ENCODE measurements at regions not wholly inside any gene's neighbourhood (a gene's known extent, or its start where the extent isn't known, plus 50 kb on each side); places are given as distances from the start of the nearest gene placed in this dataset.

DNA sequence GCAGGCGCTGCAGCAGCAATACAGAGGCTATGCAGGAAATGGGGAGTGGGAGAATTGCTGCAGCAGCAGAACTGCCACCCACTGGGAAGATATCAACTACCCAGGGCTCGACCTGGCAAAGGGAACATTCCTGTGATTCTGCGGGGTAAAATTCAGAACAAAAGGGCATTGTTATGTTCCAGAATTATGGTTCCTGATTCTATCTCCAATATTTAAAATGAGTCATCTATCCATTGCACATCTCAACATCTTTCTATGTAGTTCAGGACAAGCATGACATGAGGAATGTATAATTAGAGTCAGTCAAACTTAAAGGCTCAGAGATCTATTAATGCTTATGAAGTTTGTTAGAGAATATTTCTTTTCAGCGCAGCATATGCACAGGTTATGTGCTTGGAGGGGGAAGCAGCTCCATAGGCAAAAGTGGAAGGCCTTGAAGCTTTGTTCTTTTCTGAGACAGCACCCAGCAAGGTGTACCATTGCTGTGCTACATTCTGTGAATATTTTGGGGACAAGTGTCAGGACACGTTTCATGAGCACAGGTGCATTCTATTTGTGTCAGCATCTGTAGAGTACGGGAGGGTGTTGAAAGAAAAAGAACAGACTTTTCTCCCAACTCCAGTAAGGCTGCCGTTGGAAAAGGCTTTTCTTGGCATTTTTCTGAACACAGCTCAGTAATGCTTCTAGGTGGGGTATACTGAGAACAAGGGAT, 395.6 kb upstream of the MPDZ start:
- no peak overlapping the region for H3K27ac ChIP-seq (ENCODE audit: low read depth, low read length)
- no peaks in the 10 kb centered on the region for H3K4me1 ChIP-seq (ENCODE audit: control insufficient read depth, insufficient read depth, low read length)
- H3K36me3 ChIP-seq (ENCODE audit: control insufficient read depth, insufficient read depth, low read length), result no peaks in the 10 kb centered on the region
- WGBS (ENCODE audit: insufficient coverage), result 100% methylated on average over 1 of the region's 7 CpGs
- no peaks in the 10 kb centered on the region for H3K27me3 ChIP-seq (ENCODE audit: control insufficient read depth, insufficient read depth, low read length)
- no peak overlapping the region for H3K4me3 ChIP-seq (ENCODE audit: low read depth, low read length)
- H3K9me3 ChIP-seq (ENCODE audit: control insufficient read depth, insufficient read depth, low read length), result no peaks in the 10 kb centered on the region
- DNase-seq (ENCODE audit: low read depth in 4 of 6, low spot score in 6 of 6), result no peak

- no peak for DNase-seq (ENCODE audit: low read depth in 4 of 6, low spot score in 6 of 6)
- H3K27ac ChIP-seq (ENCODE audit: low read depth, low read length), result no peak overlapping the region
- no CpG with 5 or more reads among the region's 3 CpGs for WGBS (ENCODE audit: insufficient coverage)
- H3K36me3 ChIP-seq (ENCODE audit: control insufficient read depth, insufficient read depth, low read length), result no peaks in the 10 kb centered on the region
- no peaks in the 10 kb centered on the region for H3K4me1 ChIP-seq (ENCODE audit: control insufficient read depth, insufficient read depth, low read length)
- no peak overlapping the region for H3K4me3 ChIP-seq (ENCODE audit: low read depth, low read length)
- no peaks in the 10 kb centered on the region for H3K27me3 ChIP-seq (ENCODE audit: control insufficient read depth, insufficient read depth, low read length)
- H3K9me3 ChIP-seq (ENCODE audit: control insufficient read depth, insufficient read depth, low read length), result no peaks in the 10 kb centered on the region
Observed at GRCh38 chr9:13673348-13673747, 393.9 kb upstream of the MPDZ start.

- WGBS (ENCODE audit: insufficient coverage), result 93% methylated on average over 4 of the region's 4 CpGs
Observed at GRCh38 chr9:13665418-13666066, 386.1 kb upstream of the MPDZ start.

GRCh38 chr9:13661014-13661413, 381.5 kb upstream of the MPDZ start:
- 100% methylated on average over 2 of the region's 3 CpGs for WGBS (ENCODE audit: insufficient coverage)
- no peak for DNase-seq (ENCODE audit: low read depth in 4 of 6, low spot score in 6 of 6)
- peaks cover 2% of the 10 kb centered on the region for H3K9me3 ChIP-seq (ENCODE audit: control insufficient read depth, insufficient read depth, low read length)
- H3K4me3 ChIP-seq (ENCODE audit: low read depth, low read length), result no peak overlapping the region
- no peak overlapping the region for H3K27ac ChIP-seq (ENCODE audit: low read depth, low read length)
- H3K4me1 ChIP-seq (ENCODE audit: control insufficient read depth, insufficient read depth, low read length), result no peaks in the 10 kb centered on the region
- no peaks in the 10 kb centered on the region for H3K36me3 ChIP-seq (ENCODE audit: control insufficient read depth, insufficient read depth, low read length)
- H3K27me3 ChIP-seq (ENCODE audit: control insufficient read depth, insufficient read depth, low read length), result no peaks in the 10 kb centered on the region

More at GRCh38 chr9:13665418-13666066, 386.1 kb upstream of the MPDZ start:
- H3K27ac ChIP-seq (ENCODE audit: low read depth, low read length), result no peak overlapping the region
- H3K27me3 ChIP-seq (ENCODE audit: control insufficient read depth, insufficient read depth, low read length), result no peaks in the 10 kb centered on the region
- no peaks in the 10 kb centered on the region for H3K36me3 ChIP-seq (ENCODE audit: control insufficient read depth, insufficient read depth, low read length)
- H3K4me3 ChIP-seq (ENCODE audit: low read depth, low read length), result no peak overlapping the region
- no peaks in the 10 kb centered on the region for H3K4me1 ChIP-seq (ENCODE audit: control insufficient read depth, insufficient read depth, low read length)
- no peak for DNase-seq (ENCODE audit: low read depth in 4 of 6, low spot score in 6 of 6)
- H3K9me3 ChIP-seq (ENCODE audit: control insufficient read depth, insufficient read depth, low read length), result peaks cover 2% of the 10 kb centered on the region

- DNase-seq (ENCODE audit: low read depth in 4 of 6, low spot score in 6 of 6), result no peak
Observed at GRCh38 chr9:13651969-13652663, 372.6 kb upstream of the MPDZ start.

DNA sequence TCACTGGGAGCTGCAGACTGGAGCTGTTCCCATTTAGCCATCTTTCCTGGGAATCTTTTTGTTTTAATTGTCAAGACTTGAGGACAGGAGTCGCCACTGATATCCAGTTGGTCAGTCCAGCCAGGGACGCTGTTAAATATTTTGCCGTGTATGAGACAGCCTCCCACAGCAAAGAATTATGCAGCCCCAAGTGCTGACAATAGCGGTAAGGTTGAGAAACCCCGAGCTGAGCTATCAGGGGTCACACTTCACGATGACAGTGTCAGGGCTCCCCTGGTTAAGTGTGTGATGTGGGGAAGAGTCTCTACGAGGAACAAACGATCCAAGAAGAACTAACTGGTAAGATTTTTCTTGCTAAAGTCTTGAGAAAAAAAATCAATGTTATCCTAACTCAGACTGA, 372.0 kb upstream of the MPDZ start:
- Histone ChIP-seq H3K36me3 (ENCODE audit: control insufficient read depth, insufficient read depth, low read length) (no peaks in the 10 kb centered on the region), H3K27me3 (ENCODE audit: control insufficient read depth, insufficient read depth, low read length) (no peaks in the 10 kb centered on the region)
- WGBS (ENCODE audit: insufficient coverage), result 73% methylated on average over 5 of the region's 8 CpGs

More at GRCh38 chr9:13651969-13652663, 372.6 kb upstream of the MPDZ start:
- H3K27ac ChIP-seq (ENCODE audit: low read depth, low read length), result no peak overlapping the region
- no peaks in the 10 kb centered on the region for H3K36me3 ChIP-seq (ENCODE audit: control insufficient read depth, insufficient read depth, low read length)
- no peaks in the 10 kb centered on the region for H3K4me1 ChIP-seq (ENCODE audit: control insufficient read depth, insufficient read depth, low read length)
- no peak overlapping the region for H3K4me3 ChIP-seq (ENCODE audit: low read depth, low read length)
- H3K27me3 ChIP-seq (ENCODE audit: control insufficient read depth, insufficient read depth, low read length), result no peaks in the 10 kb centered on the region
- 51% methylated on average over 3 of the region's 6 CpGs for WGBS (ENCODE audit: insufficient coverage)
- peaks cover 7% of the 10 kb centered on the region for H3K9me3 ChIP-seq (ENCODE audit: control insufficient read depth, insufficient read depth, low read length)

GRCh38 chr9:13648676-13649075, 369.2 kb upstream of the MPDZ start:
- Histone ChIP-seq H3K27ac (ENCODE audit: low read depth, low read length) (no peak overlapping the region), H3K4me1 (ENCODE audit: control insufficient read depth, insufficient read depth, low read length) (no peaks in the 10 kb centered on the region), H3K4me3 (ENCODE audit: low read depth, low read length) (no peak overlapping the region), H3K27me3 (ENCODE audit: control insufficient read depth, insufficient read depth, low read length) (no peaks in the 10 kb centered on the region), H3K9me3 (ENCODE audit: control insufficient read depth, insufficient read depth, low read length) (peaks cover 7% of the 10 kb centered on the region), H3K36me3 (ENCODE audit: control insufficient read depth, insufficient read depth, low read length) (no peaks in the 10 kb centered on the region)
- WGBS (ENCODE audit: insufficient coverage), result 100% methylated on average over 1 of the region's 3 CpGs
- no peak for DNase-seq (ENCODE audit: low read depth in 4 of 6, low spot score in 6 of 6)

More for the DNA sequence above, 372.0 kb upstream of the MPDZ start:
- no peaks in the 10 kb centered on the region for H3K4me1 ChIP-seq (ENCODE audit: control insufficient read depth, insufficient read depth, low read length)
- no peak overlapping the region for H3K4me3 ChIP-seq (ENCODE audit: low read depth, low read length)
- DNase-seq (ENCODE audit: low read depth in 4 of 6, low spot score in 6 of 6), result no peak
- H3K9me3 ChIP-seq (ENCODE audit: control insufficient read depth, insufficient read depth, low read length), result peaks cover 7% of the 10 kb centered on the region
- no peak overlapping the region for H3K27ac ChIP-seq (ENCODE audit: low read depth, low read length)

- Histone ChIP-seq H3K27me3 (ENCODE audit: control insufficient read depth, insufficient read depth, low read length) (no peaks in the 10 kb centered on the region), H3K4me1 (ENCODE audit: control insufficient read depth, insufficient read depth, low read length) (no peaks in the 10 kb centered on the region), H3K4me3 (ENCODE audit: low read depth, low read length) (no peak overlapping the region), H3K36me3 (ENCODE audit: control insufficient read depth, insufficient read depth, low read length) (no peaks in the 10 kb centered on the region), H3K9me3 (ENCODE audit: control insufficient read depth, insufficient read depth, low read length) (peaks cover 7% of the 10 kb centered on the region), H3K27ac (ENCODE audit: low read depth, low read length) (no peak overlapping the region)
- DNase-seq (ENCODE audit: low read depth in 4 of 6, low spot score in 6 of 6), result no peak
Observed at GRCh38 chr9:13648068-13648467, 368.6 kb upstream of the MPDZ start.

DNA sequence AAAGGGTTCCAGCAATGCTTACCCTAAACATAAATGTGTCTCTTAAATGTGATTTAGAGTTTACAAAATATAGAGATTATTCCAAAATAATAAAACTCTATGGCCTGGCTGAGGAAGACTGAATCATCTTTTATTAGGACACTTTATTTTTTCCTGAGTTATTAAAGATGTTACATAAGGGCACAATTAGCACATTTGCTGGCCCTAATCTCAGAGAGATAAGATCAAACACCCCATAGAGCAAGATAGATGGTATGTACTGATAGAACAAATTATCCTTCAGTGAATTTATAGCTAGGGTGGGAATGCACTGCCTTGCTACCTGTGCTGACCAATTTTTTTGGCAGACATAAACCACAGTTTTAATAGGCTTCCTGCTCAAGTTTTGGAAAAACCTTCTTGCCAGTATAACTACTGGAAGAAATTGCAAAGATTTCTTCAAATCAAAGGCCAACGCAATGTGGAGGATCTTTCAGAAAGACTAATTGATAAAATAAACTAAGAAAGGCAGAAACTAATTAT, 367.1 kb upstream of the MPDZ start:
- Histone ChIP-seq H3K4me3 (ENCODE audit: low read depth, low read length) (no peak overlapping the region), H3K9me3 (ENCODE audit: control insufficient read depth, insufficient read depth, low read length) (peaks cover 7% of the 10 kb centered on the region), H3K27ac (ENCODE audit: low read depth, low read length) (no peak overlapping the region), H3K4me1 (ENCODE audit: control insufficient read depth, insufficient read depth, low read length) (no peaks in the 10 kb centered on the region), H3K36me3 (ENCODE audit: control insufficient read depth, insufficient read depth, low read length) (no peaks in the 10 kb centered on the region), H3K27me3 (ENCODE audit: control insufficient read depth, insufficient read depth, low read length) (no peaks in the 10 kb centered on the region)
- no peak for DNase-seq (ENCODE audit: low read depth in 4 of 6, low spot score in 6 of 6)
- WGBS (ENCODE audit: insufficient coverage), result no CpG with 5 or more reads among the region's 1 CpG

All from spinal cord (tissue), 9 donors.